Gastrocnemius medialis (tissue), 4 donors: ENCODE measurements at regions not wholly inside any gene's neighbourhood (a gene's known extent, or its start where the extent isn't known, plus 50 kb on each side); places are given as distances from the start of the nearest gene placed in this dataset.

Experiments
- ATAC-seq, 2 donors: fragments of 150-250 bp; one replicate each; pipeline ENCODE4 v1.9.1; 2016
- DNase-seq, 2 donors: peaks; one replicate each; pipeline ENCODE4 v3.0.0-alpha.2; 2019
- H3K27ac ChIP-seq, 4 donors: fragments of 200-600 bp; sonication (generic); 1 replicate in 1 of 4; 2 replicates in 3 of 4; pipeline ENCODE4 v1.5.1; 2016 to 2018; ENCODE audit warnings: mild to moderate bottlenecking in 2 of 4, moderate library complexity in 1 of 4
- H3K27me3 ChIP-seq, 3 donors: fragments of 200-600 bp; sonication (generic) in 2 of 3; 1 replicate in 1 of 3; 2 replicates in 2 of 3; pipeline versions ENCODE4 v1.5.1 to v1.6.0; 2016 to 2019; ENCODE audit warnings: mild to moderate bottlenecking in 1 of 3, moderate library complexity in 1 of 3
- H3K36me3 ChIP-seq, 2 donors: fragments of 200-600 bp; sonication (generic) in 1 of 2; one replicate each; pipeline ENCODE4 v1.5.1; 2017 to 2018
- H3K4me1 ChIP-seq, 2 donors: fragments of 200-600 bp; sonication (generic) in 1 of 2; one replicate each; pipeline ENCODE4 v1.5.1; 2016 to 2017; ENCODE audit warnings: mild to moderate bottlenecking in 2 of 2
- H3K4me3 ChIP-seq, 4 donors: fragments of 200-600 bp; sonication (generic) in 3 of 4; 1 replicate in 1 of 4; 2 replicates in 3 of 4; pipeline ENCODE4 v1.5.1; 2016 to 2019; ENCODE audit warnings: mild to moderate bottlenecking in 2 of 4
- H3K9me3 ChIP-seq, 3 donors: fragments of 200-600 bp; sonication (generic) in 2 of 3; 1 replicate in 1 of 3; 2 replicates in 2 of 3; pipeline ENCODE4 v1.5.1; 2016 to 2019
- POLR2A ChIP-seq, 2 donors: fragments of 450-650 bp; IDR thresholded peaks; one replicate each; pipeline ENCODE4 v1.6.1; 2017; ENCODE audit warnings: antibody characterized with exemption in 2 of 2, mild to moderate bottlenecking in 2 of 2, moderate library complexity in 2 of 2
- in situ Hi-C, 4 donors: fragments of 200-750 bp; cut with MboI; loops; one replicate each; pipeline versions ENCODE4 v1.15.0 to v1.8.0; 2017; ENCODE audit warnings: low sequenced_read_pairs in 4 of 4
- intact Hi-C: fragments of 100-400 bp; cut with DNase I; formaldehyde crosslinking; loops from one replicate; pipeline ENCODE4 v1.15.1; 2023; ENCODE audit warnings: low total_unique reads
- TF ChIP-seq, protein P1 (sequence below), 5 experiments: fragments of 450-650 bp in 3 of 5; fragments of 200-600 bp in 2 of 5; sonication (generic) in 2 of 5; IDR thresholded peaks in 4 of 5; conservative IDR thresholded peaks in 1 of 5; 1 replicate in 4 of 5; 2 replicates in 1 of 5; pipeline ENCODE4 v1.5.1; 2016 to 2019; ENCODE audit warnings: antibody characterized with exemption in 5 of 5, mild to moderate bottlenecking in 3 of 5, moderate library complexity in 3 of 5

DNA sequence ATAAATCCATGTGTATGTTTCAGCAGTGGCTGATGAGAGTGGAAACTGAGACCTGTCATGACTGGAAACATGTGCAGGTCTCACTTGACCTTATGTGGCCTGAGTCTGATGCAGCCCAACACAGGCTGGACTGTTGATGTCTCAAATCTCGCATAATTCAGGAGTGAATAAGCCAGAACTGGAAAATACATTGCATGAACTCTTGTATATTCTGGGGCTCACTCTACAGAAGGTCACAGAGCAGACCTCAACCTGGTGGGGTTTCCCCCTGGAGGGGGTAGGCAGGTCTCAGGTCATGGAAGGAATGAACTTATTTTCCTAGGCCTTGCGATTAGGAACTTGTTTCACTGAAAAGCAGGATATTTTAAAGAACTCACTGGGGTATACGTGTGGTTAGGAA lies 146.3 kb upstream of the THUMPD2 start:
- no peak for ATAC-seq
- TF ChIP-seq, protein P1, sequence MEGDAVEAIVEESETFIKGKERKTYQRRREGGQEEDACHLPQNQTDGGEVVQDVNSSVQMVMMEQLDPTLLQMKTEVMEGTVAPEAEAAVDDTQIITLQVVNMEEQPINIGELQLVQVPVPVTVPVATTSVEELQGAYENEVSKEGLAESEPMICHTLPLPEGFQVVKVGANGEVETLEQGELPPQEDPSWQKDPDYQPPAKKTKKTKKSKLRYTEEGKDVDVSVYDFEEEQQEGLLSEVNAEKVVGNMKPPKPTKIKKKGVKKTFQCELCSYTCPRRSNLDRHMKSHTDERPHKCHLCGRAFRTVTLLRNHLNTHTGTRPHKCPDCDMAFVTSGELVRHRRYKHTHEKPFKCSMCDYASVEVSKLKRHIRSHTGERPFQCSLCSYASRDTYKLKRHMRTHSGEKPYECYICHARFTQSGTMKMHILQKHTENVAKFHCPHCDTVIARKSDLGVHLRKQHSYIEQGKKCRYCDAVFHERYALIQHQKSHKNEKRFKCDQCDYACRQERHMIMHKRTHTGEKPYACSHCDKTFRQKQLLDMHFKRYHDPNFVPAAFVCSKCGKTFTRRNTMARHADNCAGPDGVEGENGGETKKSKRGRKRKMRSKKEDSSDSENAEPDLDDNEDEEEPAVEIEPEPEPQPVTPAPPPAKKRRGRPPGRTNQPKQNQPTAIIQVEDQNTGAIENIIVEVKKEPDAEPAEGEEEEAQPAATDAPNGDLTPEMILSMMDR (IDR thresholded peaks at IDR 0.05 in 4 of 5, conservative IDR thresholded peaks at IDR 0.05 in 1 of 5) = no peak
- no peak for TF ChIP-seq POLR2A (IDR thresholded peaks at IDR 0.05)
- Histone ChIP-seq H3K9me3 (no peaks in the 10 kb centered on the region), H3K27me3 (no peaks in the 10 kb centered on the region), H3K4me3 (no peak overlapping the region), H3K27ac (no peak overlapping the region), H3K36me3 (no peaks in the 10 kb centered on the region), H3K4me1 (no peaks in the 10 kb centered on the region)
- in situ Hi-C loops (loop anchor here in 1 of 4 donors (10.0 kb wide), 1 partner anchor 629 kb away; no protein-coding TSS in a partner anchor), intact Hi-C loops (no loop called here)
- no peak for DNase-seq

DNA sequence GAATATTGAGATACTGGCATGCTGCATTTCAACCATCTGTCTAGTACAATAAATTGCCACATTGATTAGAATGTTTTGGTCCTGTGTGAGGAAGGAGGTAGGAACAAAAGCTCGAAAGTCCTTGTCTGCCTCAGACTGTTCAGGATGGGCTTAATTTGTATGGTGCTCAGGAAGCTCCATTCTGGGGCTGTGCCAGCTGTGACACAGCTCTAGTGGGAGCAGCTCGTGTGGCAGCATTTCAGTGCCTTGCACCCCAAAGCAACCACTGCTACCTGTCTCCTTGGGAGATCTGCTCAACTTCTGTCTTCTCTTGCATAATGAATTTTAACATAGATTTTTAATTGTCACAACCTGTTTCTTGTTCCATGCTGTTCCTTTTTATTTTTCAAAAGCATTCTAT lies 144.4 kb upstream of the THUMPD2 start:
- in situ Hi-C loops = loop anchor here in 3 of 4 donors (10.0 to 25.0 kb wide), 3 partner anchors 631 to 1864 kb away; no protein-coding TSS in a partner anchor
- ATAC-seq = no peak
- Histone ChIP-seq H3K4me3 (no peak overlapping the region), H3K4me1 (no peaks in the 10 kb centered on the region), H3K27me3 (no peaks in the 10 kb centered on the region), H3K9me3 (no peaks in the 10 kb centered on the region), H3K27ac (no peak overlapping the region), H3K36me3 (no peaks in the 10 kb centered on the region)
- intact Hi-C loops = no loop called here
- TF ChIP-seq POLR2A (IDR thresholded peaks at IDR 0.05) = no peak
- TF ChIP-seq, protein P1 (IDR thresholded peaks at IDR 0.05 in 4 of 5, conservative IDR thresholded peaks at IDR 0.05 in 1 of 5) = no peak
- no peak for DNase-seq

DNA sequence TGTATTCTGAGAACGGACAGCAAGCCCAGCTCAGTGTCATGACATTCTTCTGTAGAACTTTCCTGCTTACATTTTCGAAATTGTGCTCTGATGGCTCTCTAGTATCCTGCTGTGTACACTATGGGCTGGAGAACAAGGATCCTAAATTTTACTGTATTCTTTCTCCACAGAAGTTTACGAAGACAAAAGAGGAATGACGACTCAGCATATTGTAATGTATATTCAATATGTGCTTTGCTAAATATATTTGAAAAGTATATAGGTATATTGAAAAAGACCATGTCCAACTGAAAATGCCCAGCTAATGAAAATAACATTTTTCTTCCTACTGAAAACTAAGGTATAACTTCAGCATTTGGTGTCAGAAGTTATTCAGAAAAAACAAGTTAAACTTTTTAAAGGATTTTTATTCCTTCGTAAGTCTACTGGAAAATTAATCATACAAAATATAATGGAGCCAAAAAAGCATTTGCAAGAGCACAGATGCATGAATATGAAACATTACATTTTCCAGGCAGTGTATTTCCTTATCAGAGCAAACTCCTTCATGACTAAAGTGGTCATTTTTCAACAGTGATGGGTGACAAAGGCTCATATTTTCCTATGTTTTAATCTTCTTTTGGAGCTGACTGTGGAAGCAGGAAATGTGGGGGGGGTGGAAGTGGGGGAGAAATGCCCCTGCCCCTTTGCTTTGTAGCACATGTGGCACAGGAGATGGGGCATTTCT lies 143.8 kb upstream of the THUMPD2 start:
- ATAC-seq (no peak), DNase-seq (no peak)
- H3K4me1 ChIP-seq = no peaks in the 10 kb centered on the region
- H3K9me3 ChIP-seq = no peaks in the 10 kb centered on the region
- no peak overlapping the region for H3K27ac ChIP-seq
- in situ Hi-C loops (loop anchor here in 3 of 4 donors (10.0 to 25.0 kb wide), 3 partner anchors 632 to 1864 kb away; no protein-coding TSS in a partner anchor), intact Hi-C loops (no loop called here)
- H3K36me3 ChIP-seq = no peaks in the 10 kb centered on the region
- no peaks in the 10 kb centered on the region for H3K27me3 ChIP-seq
- no peak for TF ChIP-seq POLR2A (IDR thresholded peaks at IDR 0.05)
- TF ChIP-seq, protein P1 (IDR thresholded peaks at IDR 0.05 in 4 of 5, conservative IDR thresholded peaks at IDR 0.05 in 1 of 5) = no peak
- no peak overlapping the region for H3K4me3 ChIP-seq

DNA sequence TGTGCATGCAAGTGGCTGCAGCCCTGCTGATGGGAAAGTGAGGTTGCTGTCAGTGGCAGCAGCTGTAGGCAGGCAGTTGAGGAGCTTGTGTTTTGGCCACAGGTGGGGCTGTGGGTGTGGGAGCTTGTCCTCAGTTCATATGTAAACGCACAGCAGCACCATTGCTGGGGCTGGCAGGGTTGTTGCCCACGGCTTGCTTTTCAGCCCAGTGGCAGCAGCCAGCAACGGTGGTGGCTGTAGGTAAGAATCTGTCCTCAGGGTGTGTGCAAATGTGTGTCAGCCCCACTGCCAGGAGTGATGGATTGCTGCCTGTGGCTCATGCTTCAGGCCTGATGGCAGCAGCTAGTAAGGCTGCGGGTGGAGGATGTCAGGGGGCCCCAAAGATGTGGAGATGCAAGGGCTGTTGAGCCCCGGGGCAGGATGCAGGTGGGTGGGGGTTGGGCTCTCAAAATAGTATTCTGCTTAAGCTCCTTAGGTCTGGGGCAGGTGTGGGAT lies 141.3 kb upstream of the THUMPD2 start:
- intact Hi-C loops = no loop called here
- no peak for ATAC-seq
- Histone ChIP-seq H3K27ac (no peak overlapping the region), H3K9me3 (no peaks in the 10 kb centered on the region), H3K4me3 (no peak overlapping the region), H3K4me1 (no peaks in the 10 kb centered on the region), H3K27me3 (no peaks in the 10 kb centered on the region), H3K36me3 (no peaks in the 10 kb centered on the region)
- DNase-seq = no peak
- in situ Hi-C loops = loop anchor here in 3 of 4 donors (10.0 to 25.0 kb wide), 3 partner anchors 634 to 1867 kb away; no protein-coding TSS in a partner anchor
- TF ChIP-seq, protein P1 (IDR thresholded peaks at IDR 0.05 in 4 of 5, conservative IDR thresholded peaks at IDR 0.05 in 1 of 5) = no peak
- TF ChIP-seq POLR2A (IDR thresholded peaks at IDR 0.05) = no peak
